Aorta (tissue), 5 donors: ENCODE measurements at regions not wholly inside any gene's neighbourhood (a gene's known extent, or its start where the extent isn't known, plus 50 kb on each side); places are given as distances from the start of the nearest gene placed in this dataset.
"Not testable (repeated sequence)": the region's sequence is repeated elsewhere in the genome, so short reads cannot be mapped to it uniquely, and the experiment has no call there.

Experiments
- ATAC-seq: fragments of 200-7000 bp; cut with Tn5 transposase; one replicate; pipeline ENCODE4 v1.9.1; 2022; ENCODE audit warnings: moderate library complexity; ENCODE audit not compliant: low FRiP score
- DNase-seq, 2 donors: peaks; one replicate each; pipeline ENCODE4 v3.0.0-alpha.2; 2020
- H3K27ac ChIP-seq, 2 donors: one replicate each; pipeline ENCODE4 v1.5.1; 2013; ENCODE audit warnings: low read length in 2 of 2, mild to moderate bottlenecking in 2 of 2, moderate library complexity in 2 of 2, control low read depth in 1 of 2, inconsistent platforms in 1 of 2, low read depth in 1 of 2
- H3K27me3 ChIP-seq, 2 donors: one replicate each; pipeline ENCODE4 v1.6.1; 2013; ENCODE audit warnings: control low read depth in 1 of 2, low read length in 1 of 2, mild to moderate bottlenecking in 1 of 2, moderate library complexity in 1 of 2; ENCODE audit not compliant: insufficient read depth in 2 of 2, control insufficient read depth in 1 of 2
- H3K36me3 ChIP-seq, 2 donors: one replicate each; pipeline ENCODE4 v1.6.1; 2013; ENCODE audit warnings: control low read depth in 1 of 2, low read length in 1 of 2, mild to moderate bottlenecking in 1 of 2; ENCODE audit not compliant: insufficient read depth in 2 of 2, control insufficient read depth in 1 of 2
- H3K4me1 ChIP-seq, 2 donors: one replicate each; pipeline ENCODE4 v1.6.1; 2013; ENCODE audit warnings: low read length in 2 of 2, control low read depth in 1 of 2, mild to moderate bottlenecking in 1 of 2, moderate library complexity in 1 of 2; ENCODE audit not compliant: insufficient read depth in 2 of 2, control insufficient read depth in 1 of 2
- H3K4me3 ChIP-seq, 2 donors: one replicate each; pipeline ENCODE4 v1.5.1; 2013; ENCODE audit warnings: low read length in 2 of 2, control low read depth in 1 of 2, mild to moderate bottlenecking in 1 of 2
- H3K9me3 ChIP-seq: one replicate; pipeline ENCODE4 v1.6.1; 2013; ENCODE audit warnings: mild to moderate bottlenecking, low read length; ENCODE audit not compliant: control insufficient read depth
- WGBS, 2 donors: extraction: QIAGEN DNeasy Blood & Tissue Kit; methylation state at CpG; one replicate each; pipeline ENCODE4 v1.1.7; 2013; 5-methylcytosine and 5-hydroxymethylcytosine counted together
- intact Hi-C, 2 donors: fragments of 100-400 bp; cut with DNase I; formaldehyde crosslinking; loops; one replicate each; pipeline versions ENCODE4 v1.14.2 to v1.15.0; 2022
- donor health status: healthy with polysubstance abuse.
- donor health status: Bipolar disorder and iron deficiency.
- donor health status: DM: no; HTN: no; CAD: no.
- donor health status: DM: no; HTN: no; CAD: no.
- donor health status: DM: yes; HTN: yes; CAD: no.

DNA sequence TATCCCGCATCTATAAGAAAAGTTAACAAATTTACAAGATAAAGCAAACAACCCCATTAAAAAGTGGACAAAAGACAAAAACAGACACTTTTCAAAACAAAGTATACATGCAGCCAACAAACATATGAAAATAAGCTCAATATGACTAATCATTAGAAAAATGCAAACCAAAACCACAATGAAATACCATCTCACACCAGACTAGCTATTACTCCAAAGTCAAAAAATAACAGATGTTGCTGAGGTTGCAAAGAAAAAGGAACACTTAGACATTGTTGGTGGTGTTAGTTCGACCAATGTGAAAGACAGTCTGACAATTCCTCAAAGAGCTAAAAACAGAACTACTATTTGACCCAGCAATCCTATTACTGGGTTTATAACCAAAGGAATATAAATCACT, 968.6 kb upstream of the USP15 start:
- no peak for ATAC-seq
- 89 to 94% methylated on average over 2 of the region's 2 CpGs for WGBS, 2 donors

DNA sequence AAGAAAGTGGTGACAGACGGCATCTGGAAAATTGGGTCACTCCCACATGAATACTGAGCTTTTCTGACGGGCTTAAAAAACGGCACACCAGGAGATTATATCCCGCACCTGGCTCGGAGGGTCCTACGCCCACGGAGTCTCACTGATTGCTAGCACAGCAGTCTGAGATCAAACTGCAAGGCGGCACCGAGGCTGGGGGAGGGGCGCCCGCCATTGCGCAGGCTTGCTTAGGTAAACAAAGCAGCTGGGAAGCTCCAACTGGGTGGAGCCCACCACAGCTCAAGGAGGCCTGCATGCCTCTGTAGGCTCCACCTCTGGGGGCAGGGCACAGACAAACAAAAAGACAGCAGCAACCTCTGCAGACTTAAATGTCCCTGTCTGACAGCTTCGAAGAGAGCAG, 966.2 kb upstream of the USP15 start:
- H3K36me3 ChIP-seq, H3K4me1 ChIP-seq, H3K9me3 ChIP-seq, H3K27me3 ChIP-seq, intact Hi-C loops, ATAC-seq, H3K27ac ChIP-seq, H3K4me3 ChIP-seq, DNase-seq: not testable (repeated sequence)
- WGBS, 2 donors: 94 to 96% methylated on average over 10 to 13 of the region's 13 CpGs

More for the DNA sequence above, 968.6 kb upstream of the USP15 start:
- no peaks in the 10 kb centered on the region for H3K27me3 ChIP-seq
- H3K4me3 ChIP-seq: no peak overlapping the region
- intact Hi-C loops: no loop called here
- no peak overlapping the region for H3K27ac ChIP-seq
- peaks cover 6% of the 10 kb centered on the region for H3K9me3 ChIP-seq
- no peaks in the 10 kb centered on the region for H3K36me3 ChIP-seq
- no peak for DNase-seq
- H3K4me1 ChIP-seq: no peaks in the 10 kb centered on the region

DNA sequence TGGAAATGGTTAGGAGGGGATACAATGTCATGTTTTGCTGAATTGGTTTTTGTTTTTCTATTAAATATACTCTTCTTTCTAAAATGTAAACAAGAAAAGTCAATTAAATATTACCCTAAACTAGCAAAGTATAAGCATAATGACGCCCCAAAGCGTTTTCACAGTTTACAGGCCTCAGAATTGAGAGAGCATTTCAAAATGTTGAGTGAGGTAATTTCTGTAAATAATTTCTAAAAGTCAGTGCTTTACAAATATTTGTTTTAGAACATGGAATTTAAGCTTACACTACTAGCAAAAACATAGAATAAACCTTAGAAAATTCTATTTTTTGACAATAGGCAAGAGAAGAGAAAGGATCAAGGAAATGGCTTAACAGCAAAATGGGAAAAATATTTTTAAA, 958.4 kb upstream of the USP15 start:
- H3K9me3 ChIP-seq: no peaks in the 10 kb centered on the region
- H3K27me3 ChIP-seq: no peaks in the 10 kb centered on the region
- no peaks in the 10 kb centered on the region for H3K36me3 ChIP-seq
- no peak for ATAC-seq
- no peak overlapping the region for H3K27ac ChIP-seq
- no peak for DNase-seq
- H3K4me3 ChIP-seq: no peak overlapping the region
- intact Hi-C loops: no loop called here
- WGBS, 2 donors: 38 to 41% methylated on average over 2 of the region's 2 CpGs
- H3K4me1 ChIP-seq: no peaks in the 10 kb centered on the region

DNA sequence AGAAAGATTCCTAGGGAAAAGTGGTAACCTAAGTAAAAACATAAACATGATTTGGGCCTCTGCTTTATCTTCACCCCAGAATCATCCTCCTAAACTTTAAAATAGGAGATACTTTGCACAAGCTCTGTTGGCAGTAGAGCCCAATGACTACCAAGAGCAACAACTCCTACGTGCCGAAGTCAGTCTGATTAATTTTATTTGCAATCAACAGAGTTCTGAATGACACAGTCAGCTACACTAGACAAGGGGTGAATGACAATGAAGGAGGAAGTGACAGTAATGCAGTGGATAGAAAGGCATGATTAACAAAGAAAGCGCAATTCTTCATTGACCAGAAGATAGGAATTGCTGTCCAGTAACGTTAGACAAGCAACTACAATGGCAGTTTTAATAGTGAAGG, 957.9 kb upstream of the USP15 start:
- H3K27ac ChIP-seq: no peak overlapping the region
- no peaks in the 10 kb centered on the region for H3K36me3 ChIP-seq
- intact Hi-C loops: no loop called here
- no peak for ATAC-seq
- H3K4me3 ChIP-seq: no peak overlapping the region
- H3K27me3 ChIP-seq: no peaks in the 10 kb centered on the region
- WGBS, 2 donors: 67 to 70% methylated on average over 4 of the region's 4 CpGs
- no peaks in the 10 kb centered on the region for H3K9me3 ChIP-seq
- H3K4me1 ChIP-seq: no peaks in the 10 kb centered on the region
- DNase-seq: no peak

DNA sequence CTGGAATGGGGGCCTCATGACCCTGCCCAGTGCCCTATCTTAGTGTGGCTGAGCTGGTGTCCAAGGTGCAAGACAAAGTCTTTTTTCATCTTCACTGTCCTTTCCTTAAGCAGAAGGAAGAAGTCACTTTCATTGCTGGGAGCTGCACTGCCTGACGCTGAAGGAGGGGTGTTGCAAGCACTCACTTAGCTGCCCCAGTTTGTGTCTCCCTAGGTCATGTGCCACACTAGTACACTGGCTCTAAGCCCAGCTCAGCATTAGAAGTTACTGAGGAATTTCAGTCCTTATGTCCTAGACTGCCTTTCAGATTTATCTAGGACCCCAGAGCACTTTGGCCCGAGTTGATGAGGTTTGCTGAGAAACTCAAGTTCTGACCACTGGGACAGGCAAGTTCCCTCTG, 952.0 kb upstream of the USP15 start:
- H3K27ac ChIP-seq: no peak overlapping the region
- no peaks in the 10 kb centered on the region for H3K9me3 ChIP-seq
- H3K36me3 ChIP-seq: no peaks in the 10 kb centered on the region
- intact Hi-C loops: no loop called here
- no peaks in the 10 kb centered on the region for H3K27me3 ChIP-seq
- no peak overlapping the region for H3K4me3 ChIP-seq
- no peaks in the 10 kb centered on the region for H3K4me1 ChIP-seq
- 58 to 73% methylated on average over 2 of the region's 2 CpGs for WGBS, 2 donors
- ATAC-seq (no peak), DNase-seq (no peak)

DNA sequence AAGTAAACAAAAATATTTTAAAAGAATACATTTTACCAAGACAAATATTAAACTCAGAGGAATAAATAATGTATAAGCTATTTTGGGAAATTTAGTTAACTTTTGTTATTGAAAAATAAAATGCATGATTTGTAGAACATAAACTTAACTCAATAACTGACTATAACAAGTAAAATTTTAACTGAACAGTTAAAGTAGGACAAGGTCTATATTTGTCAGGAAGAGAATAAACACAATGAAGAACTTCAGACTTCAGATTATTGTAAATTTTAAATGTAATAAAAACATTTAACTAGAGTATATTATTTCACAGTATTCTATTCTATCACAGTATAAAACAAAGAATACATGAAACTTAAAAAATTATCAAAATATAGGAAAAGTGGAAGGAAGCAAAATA, 948.8 kb upstream of the USP15 start:
- Histone ChIP-seq H3K27me3 (no peaks in the 10 kb centered on the region), H3K4me3 (no peak overlapping the region), H3K9me3 (no peaks in the 10 kb centered on the region), H3K36me3 (no peaks in the 10 kb centered on the region), H3K4me1 (no peaks in the 10 kb centered on the region), H3K27ac (no peak overlapping the region)
- DNase-seq: no peak
- ATAC-seq: no peak
- intact Hi-C loops: no loop called here

DNA sequence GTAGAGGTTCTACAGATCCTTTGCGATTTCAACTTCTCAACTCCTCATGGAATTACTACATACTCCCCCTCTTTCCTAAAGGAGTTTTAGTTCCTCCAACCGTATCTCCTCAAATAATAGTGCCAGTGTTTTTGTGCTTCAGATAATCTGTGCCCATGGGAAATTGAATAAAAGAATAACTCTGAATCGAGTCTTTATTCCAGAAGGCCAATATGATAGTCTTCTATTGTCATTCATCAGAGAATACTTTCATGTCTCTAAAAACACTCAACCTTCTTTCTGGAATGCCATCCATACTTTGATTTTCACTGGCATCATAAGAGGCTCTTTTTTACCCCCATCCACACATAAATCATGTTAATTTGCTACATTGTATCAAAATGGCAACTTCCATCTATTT, 911.3 kb upstream of the USP15 start:
- 67 to 69% methylated on average over 3 of the region's 3 CpGs for WGBS, 2 donors
- no peaks in the 10 kb centered on the region for H3K4me1 ChIP-seq
- ATAC-seq (no peak), DNase-seq (no peak)
- no peak overlapping the region for H3K4me3 ChIP-seq
- H3K9me3 ChIP-seq: no peaks in the 10 kb centered on the region
- no peaks in the 10 kb centered on the region for H3K27me3 ChIP-seq
- H3K36me3 ChIP-seq: no peaks in the 10 kb centered on the region
- intact Hi-C loops: no loop called here
- H3K27ac ChIP-seq: no peak overlapping the region

DNA sequence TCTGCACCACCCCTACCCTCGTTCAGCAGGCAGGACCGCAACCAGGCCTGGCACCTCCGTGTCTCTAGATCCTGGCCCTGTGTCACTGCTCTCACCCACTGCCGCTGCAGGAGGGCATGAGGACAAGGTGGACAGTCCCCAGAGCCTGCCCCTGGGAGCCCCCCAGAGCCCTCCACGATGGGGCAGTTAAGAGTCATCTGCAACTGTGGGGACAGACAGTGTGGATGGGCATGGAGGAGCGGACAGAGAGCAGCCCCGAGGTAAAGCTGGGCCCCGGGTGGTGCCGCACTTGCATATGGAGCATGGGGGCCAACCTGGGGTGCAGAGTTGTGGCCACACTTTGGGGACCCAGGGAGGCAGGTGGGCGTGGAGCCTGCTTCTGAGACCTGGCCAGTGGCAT, 905.1 kb upstream of the USP15 start:
- H3K4me3 ChIP-seq: no peak overlapping the region
- 88 to 96% methylated on average over 10 of the region's 10 CpGs for WGBS, 2 donors
- intact Hi-C loops: no loop called here
- H3K36me3 ChIP-seq: no peaks in the 10 kb centered on the region
- H3K27ac ChIP-seq: no peak overlapping the region
- no peaks in the 10 kb centered on the region for H3K9me3 ChIP-seq
- DNase-seq: peak in 1 of 2 donors; percentile 67
- ATAC-seq: no peak
- no peaks in the 10 kb centered on the region for H3K4me1 ChIP-seq
- no peaks in the 10 kb centered on the region for H3K27me3 ChIP-seq

DNA sequence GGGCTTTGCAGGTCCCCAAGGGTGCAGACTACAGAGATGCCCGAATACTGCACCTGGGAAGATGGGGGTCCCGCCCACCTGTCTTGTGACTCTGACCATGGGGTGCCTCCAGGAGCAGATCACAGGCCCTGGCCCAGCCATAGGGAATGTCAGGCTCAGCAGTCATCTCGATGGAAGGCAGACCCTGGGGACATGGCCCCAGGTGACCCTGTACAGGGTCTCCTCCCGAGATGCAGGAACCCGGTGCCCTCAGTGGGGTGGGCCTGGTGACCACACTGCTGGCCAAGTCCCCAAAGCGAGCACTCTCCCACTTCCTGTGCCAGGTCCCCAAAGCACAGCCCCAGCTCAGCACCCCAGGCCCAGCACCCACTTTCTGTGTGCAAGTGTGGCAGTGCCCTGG, 903.7 kb upstream of the USP15 start:
- H3K27ac ChIP-seq: no peak overlapping the region
- no peak overlapping the region for H3K4me3 ChIP-seq
- no peaks in the 10 kb centered on the region for H3K4me1 ChIP-seq
- DNase-seq (peak in 1 of 2 donors; percentile 68), ATAC-seq (peak; percentile 62)
- intact Hi-C loops: no loop called here
- no peaks in the 10 kb centered on the region for H3K36me3 ChIP-seq
- 92 to 93% methylated on average over 6 of the region's 6 CpGs for WGBS, 2 donors
- H3K27me3 ChIP-seq: no peaks in the 10 kb centered on the region
- no peaks in the 10 kb centered on the region for H3K9me3 ChIP-seq
